NCI-H2171 (cell line): ENCODE measurements at regions not wholly inside any gene's neighbourhood (a gene's known extent, or its start where the extent isn't known, plus 50 kb on each side); places are given as distances from the start of the nearest gene placed in this dataset.

Experiments used
- DNase-seq: peaks from one replicate; lab custom pipeline; 2025; lab: John Stamatoyannopoulos, UW

DNA sequence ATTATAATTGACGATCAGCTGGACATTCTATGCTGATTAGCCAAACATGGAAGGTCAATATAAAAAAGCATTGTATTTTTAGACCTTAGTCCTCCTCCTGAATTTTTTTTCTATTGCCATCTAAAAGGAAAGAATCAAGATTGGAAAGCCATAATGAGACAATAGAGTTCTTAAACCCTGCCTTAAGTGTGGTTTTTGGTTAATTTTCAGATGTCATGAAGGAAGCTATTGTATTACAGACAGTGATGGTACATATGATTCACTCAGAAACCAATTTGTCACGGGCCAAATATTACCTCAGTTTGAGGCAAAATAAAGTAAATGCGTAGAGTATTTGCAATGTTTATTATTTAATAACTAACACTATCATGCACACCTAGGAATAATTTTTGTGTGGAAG is 1164.0 kb upstream of the RAG2 start:
- DNase-seq = no peak

DNA sequence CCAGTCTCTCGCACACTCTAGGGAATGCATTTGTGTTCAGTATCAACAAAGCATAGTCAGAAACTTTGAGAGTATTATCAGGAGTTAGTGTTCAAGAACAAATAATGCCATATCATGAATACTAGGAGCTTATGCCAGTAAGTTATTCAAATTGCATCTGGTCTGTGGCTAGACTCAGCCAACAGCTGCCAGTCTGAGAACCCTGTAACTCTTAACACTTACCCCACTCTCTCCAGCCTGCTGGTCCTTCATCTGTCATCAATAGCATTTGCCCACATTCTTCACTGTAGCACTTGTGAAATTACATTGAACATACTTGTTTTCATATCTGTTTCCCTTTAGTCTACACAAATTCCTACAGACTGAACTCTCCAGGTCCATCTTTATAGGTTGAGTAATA is 1157.5 kb upstream of the RAG2 start:
- DNase-seq = no peak

DNA sequence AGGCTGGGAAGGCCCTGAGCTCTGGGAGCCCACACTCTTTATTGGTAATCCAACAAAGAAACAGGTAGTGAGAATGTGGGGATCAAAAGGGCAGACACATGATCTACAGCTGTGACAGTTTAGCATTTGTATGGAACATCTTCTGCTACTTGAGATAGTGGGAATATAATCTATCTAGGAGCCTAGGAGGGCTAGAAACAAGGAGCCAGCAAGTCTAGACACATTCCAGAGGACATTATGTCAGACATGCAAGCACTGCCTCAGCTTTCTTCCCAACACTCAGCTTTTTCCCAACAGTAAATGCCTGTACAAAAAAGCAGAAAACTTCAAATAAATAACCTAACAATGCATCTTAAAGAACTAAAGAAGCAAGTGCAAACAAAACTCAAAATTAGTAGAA is 1150.6 kb upstream of the RAG2 start:
- DNase-seq = no peak

DNA sequence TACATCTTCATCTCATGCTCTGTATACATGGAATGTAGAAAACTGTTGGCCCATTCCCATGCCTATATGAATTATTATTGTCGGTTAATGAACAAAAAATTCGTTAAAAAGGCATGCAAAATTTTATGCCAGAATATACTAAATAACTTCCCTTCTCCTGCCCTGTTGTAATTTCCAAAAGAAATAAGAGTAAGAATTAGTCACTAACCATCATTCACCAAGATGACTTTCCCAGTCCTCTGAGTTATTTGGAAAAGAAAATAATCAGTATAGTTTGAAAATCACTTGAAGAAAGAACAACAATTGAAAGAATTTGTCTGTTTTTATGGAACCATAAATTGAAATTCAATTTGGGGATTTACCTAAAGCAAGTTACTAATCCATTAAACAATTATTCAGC is 1149.1 kb upstream of the RAG2 start:
- no peak for DNase-seq

DNA sequence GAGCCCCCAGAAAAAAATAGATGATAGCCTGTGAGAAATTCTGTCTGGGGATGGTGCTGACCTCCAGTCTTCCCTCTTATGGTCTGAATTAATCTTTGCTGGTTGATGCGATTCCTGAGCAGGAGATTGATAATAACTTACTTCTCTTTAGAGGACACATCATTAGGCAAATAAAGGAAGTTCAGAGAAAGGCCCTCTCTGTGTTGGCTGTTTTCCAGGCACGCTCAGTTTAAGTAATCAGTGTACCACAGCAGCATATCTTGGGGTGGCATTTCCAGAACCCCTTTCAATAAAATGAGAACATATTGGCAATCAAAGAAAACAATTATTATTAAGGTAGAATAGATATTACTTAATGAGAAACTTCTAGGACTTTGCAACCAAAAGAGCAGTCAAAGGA is 1129.3 kb upstream of the RAG2 start:
- DNase-seq = no peak

DNA sequence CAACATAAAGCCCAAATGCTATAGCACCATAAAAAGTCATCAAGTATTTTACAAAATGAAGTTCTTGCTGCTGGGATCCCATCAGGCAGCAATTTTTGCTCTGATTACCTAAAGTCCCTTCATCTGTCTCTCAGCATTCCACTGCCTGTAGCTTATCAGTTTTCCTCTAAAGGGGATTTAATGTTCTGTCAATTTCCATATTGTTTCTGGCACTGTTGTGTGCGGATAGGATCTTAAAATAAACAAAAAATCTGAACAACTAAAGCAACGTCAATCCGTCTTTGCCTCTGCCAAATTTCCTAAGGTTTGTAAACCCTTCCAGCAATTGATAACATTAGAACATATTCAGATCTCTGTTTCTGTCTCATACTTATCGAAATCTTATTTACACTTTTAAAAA is 1126.3 kb upstream of the RAG2 start:
- no peak for DNase-seq

DNA sequence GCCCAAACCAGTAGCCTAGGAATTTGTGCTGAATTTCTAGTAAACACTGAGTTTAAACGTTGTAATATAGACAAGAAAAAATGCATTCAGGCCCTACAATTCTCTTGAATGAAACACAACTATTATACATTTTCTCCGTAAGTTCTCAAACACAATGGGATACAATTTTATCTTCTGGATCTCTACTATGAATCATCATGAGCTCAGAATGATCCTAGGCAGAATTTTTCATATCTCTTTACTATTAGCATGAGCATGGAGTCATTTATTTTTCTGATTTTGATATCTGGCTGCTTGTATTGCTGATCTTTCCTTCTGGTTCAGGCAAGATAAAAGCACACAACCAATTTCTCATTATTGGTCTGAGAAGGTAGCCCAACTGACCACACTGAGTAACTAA is 1123.4 kb upstream of the RAG2 start:
- no peak for DNase-seq

DNA sequence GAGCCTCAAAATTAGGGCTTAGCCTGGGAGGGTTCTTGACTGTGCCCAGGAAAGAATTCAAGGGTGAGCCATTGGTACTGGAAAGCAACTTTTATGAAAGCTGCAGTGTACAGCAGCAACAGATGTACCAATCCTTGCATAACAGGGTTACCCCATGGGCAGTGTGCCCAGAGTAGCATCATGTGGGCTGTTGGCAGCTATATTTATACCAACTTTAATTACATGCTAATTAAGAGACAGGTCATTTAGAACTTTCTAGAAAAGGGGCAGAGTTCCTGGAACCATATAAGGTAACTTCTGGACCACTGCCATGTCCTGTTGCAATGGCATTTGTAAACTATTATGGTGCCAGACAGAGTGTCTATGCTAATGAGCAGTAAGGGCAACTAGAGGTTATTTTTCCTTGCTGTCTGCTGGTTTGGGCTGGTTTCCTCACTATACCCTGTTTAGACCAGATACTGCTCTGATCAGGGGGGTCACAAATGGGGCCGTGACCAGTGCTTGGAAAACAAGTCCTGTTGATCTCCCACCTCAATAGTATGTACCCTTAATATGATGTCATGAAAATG is 1120.5 kb upstream of the RAG2 start:
- DNase-seq = no peak

DNA sequence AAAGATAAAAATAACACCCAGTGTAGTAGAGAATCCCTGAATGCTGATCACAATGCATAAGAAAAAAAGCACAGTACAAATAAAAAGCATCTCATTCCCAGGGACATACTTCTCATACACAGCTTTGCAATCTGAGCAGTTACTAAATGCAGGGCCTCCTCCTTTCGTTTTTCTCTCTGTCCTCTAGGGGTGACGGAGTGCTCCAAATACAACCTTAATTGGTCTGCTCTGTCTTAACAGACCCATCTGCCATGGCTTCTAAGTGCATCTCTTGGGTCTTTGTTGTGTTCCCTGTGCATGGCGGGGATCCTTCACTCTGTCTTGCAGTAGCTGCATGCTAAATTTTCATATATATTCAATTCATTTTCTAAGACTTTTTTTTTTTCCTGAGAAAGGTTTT is 1114.2 kb upstream of the RAG2 start:
- DNase-seq = peak; percentile 33

DNA sequence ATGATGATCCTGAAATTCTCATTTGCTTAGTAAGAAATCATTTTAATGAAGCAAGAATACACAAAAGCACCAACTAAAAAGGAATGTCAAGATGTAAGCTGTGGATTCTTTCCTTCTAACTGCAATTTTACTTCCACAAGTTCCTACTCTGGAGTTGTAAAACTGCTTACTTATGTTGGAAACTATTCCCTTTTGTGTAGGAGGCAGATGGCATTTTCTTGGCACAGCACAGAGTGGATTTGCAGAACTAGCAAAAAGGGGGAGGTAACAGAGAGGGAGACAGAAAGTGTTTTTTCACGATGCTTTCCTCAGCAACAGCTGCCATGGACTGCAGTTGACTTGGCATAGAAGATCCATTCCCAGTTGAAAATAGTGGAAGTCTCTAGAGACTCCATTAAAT is 1112.0 kb upstream of the RAG2 start:
- DNase-seq = peak; percentile 37

DNA sequence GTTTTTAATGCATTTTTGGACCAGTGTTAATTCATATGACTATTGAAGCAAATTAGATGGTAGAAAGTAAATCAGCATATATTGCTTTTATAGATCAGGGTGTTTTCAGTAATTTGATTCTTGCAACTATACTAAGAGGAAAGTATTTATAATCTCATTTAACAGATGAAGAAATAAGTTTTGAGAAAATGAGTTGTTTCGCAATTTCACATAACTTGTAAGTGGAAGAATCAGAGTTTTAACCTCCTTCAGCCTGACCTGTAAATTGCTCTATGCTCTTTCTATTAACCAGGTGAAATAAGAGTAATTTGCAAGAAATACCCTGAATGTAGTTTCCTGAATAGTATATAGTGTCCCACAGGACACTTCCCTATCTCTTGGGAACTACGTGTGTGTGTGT is 1106.8 kb upstream of the RAG2 start:
- DNase-seq = no peak

DNA sequence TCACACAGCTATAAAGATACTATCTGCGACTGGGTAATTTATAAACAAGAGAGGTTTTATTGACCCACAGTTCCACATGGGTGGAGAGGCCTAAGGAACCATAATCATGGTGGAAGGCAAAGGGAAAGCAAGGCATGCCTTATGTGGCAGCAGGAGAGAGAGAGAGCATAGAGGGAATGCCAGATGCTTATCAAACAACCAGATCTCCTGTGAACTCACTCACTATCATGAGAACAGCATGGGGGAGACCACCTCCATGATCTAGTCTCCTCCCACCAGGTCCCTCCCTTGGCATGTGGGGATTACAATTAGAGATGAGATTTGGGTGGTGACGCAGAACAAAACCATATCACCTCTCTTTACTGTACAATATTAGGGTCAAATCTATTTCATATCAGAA is 1101.6 kb upstream of the RAG2 start:
- peak; percentile 37 for DNase-seq

DNA sequence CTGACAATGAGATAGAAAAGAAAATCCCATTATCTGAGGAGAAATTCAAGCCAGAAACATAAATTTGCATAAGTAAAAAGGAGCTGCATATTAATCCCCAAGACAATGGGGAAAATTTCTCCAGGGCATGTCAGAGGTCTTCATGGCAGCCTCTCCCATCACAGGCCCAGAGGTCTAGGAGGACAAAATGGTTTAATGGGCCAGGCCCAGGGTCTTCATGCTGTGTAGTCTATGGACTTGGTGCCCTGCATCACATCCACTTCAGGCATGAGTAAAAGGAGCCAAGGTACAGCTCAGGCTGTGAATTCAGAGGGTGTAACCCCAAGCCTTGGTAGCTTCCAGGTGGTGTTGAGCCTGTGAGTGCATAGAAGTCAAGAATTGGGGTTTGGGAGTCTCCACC is 1097.2 kb upstream of the RAG2 start:
- no peak for DNase-seq

DNA sequence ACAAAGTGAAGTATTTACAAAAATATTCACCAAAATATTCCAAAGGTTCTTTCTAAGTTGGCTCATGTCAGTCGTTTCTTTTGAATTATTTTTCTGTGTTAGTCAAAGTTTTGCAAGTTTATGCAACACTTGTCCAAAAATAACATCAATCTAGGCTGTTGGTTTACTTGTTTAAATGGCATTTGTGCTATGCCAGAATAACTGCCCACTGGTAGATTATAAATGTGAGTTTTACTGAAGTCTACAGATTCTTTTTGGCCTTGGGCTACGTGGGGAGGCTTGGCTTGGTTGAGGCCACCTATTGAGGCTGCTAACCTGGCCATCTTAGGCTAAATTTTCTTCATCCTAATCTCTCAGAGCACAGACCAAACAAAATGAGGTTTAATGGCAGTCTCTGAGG is 1091.9 kb upstream of the RAG2 start:
- DNase-seq = no peak

DNA sequence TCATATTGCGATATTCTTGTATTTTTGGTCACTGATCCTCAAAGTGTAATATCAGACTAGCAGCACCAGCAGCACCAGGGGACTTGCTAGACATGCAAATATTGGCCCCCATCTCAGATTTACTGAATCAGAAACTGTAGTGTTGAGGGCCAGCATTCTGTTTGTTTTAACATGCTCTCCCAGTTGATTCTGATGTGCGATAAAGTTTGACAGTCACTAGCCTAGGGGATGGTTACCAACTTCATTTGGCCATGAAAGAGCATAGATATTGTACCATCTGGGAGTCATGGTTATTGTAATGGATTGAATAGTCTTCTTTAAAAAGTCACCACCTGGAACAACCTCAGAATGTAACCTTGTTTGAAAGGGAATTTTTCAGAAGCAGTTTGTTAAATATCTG is 1090.4 kb upstream of the RAG2 start:
- no peak for DNase-seq

DNA sequence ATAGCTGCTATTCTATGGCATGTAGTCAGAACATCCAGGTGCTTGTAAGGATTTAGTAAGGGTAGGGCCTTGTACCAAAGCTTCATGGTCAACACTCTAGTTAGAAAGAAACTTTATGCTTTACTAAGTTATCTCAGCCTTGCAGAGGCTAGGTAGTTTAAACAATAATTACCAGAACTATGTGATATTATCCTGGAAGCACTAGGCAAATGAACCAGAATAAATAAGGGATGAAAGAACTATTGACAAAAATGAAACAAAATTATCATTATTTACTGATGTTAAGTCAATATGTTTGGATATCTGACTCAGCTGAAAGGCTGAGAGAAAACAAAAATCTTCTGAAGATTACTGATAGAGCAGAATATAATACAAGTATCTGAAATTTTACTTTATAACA is 1089.1 kb upstream of the RAG2 start:
- DNase-seq = no peak

DNA sequence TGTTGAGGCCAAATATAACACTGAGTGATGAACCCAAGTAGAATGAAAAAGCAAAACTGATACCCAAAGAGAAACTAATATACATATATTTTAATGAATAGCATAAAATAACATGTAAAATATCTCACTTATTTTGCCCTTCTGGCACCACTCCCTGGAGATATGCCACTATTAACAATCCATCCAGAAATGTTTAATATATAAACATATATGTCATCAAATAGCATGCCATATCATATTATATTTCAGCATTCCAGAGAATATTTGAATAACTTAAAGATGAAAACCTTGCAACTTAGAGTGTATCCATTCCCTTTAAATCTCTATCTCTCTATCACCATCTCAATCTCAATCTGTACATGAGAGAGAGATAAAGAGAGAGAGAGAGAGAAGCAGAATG is 1073.3 kb upstream of the RAG2 start:
- no peak for DNase-seq

DNA sequence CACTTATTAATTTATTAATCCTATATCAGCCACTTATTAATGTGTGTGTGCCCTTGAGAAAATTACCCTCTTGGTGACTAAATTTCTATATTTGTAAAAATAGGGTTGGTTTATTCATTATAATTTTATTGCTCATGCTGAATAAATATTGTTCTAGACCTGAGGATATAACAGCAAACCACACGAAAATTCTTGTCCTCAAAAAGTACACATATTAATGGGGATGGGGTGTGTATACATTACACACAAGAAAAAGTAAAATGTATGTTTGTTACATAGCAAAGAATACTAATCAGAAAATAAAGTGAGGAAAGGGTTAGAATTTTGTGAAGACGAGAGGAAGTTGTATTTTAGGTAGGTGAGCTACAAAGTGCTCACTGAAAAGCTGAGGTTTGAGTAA is 1068.9 kb upstream of the RAG2 start:
- no peak for DNase-seq

DNA sequence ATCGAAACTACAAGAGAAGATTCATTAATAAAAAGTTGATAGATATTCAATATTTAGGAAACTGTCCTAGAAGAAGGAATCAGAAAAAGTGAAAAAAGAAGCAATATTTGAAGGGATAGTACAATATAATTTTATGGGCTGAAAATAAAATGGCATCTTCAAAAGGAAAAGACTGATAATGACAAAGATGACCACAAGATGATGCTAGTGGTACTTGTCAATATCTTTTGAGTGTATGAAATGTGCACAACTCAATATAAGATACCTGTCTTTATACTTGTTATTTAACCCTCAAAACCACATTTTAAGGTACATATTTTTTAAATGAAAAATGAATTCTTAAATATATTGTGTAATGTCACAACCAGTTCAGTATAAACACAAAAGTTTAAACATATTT is 1059.6 kb upstream of the RAG2 start:
- DNase-seq = no peak

DNA sequence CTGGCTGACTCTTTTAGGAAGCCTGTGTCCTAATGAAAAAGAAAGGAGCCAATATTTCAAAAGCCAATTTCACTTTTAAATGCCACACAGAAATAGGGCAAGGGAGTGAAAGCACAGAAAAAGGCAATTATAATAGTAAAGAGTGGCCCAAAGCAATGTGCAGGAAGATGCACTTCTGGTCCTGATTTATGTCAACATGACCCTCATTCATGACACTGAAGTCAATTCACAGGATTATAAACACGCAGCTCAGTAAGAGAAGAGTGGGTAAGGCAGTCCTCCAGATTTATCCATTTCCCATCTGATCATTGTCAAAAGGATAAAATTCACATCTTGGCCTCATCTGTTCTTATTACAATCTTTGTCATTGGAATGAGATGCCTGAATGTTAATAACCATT is 1049.7 kb upstream of the RAG2 start:
- no peak for DNase-seq

DNA sequence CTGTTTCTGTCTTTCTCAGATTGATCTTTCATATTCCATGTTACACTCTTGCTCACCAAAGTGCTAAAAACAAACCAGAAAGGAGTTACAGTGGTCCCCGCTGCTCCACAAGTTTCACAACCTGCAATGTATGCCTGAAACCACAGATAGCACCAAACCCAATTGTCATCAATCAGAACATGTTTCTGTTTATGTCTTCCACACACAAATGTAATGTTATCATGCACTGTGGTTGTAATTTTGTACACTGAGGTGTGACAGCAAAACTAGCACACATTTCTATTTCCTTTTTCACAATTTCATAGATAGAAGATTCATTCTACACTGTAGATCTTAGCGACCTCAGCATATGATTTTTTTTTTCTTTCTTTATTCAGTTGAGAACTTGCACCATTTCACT is 1045.9 kb upstream of the RAG2 start:
- DNase-seq = no peak

DNA sequence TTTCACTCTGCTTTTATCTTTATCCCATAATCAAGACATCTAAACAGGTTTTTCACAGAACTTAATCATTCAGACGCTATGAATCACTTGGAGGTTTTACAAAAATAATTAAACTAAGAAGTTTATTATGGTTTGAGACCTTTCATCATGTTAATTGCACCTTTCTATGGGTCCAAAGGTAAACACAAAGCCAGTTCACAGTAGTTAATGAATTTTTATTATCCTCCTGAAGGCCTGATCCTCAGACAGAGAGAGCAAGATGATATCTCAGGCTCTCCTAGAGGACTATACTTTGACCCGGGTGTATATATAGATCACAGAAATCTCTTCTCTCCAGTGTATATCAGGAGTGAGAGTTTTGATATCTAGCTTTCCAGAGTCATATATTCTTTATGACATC is 1044.3 kb upstream of the RAG2 start:
- no peak for DNase-seq

DNA sequence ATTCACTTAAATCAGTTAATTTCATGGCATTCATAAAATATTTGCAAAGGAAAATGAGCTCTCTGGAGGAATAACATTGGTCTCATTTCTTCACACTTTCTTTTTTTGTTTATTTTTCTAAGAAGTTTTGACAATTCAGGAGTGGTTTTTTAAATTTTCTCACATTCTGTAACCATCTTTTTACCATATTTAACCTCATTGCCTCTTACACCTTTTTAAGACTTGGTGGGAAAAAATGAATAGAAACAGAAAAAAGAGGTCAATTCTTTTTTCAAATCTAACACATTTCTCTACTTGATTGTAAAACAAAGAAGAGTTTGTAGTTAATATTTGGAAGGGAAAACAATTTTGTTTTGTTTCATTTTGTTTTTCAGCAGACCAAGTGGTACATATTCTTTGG is 1034.7 kb upstream of the RAG2 start:
- DNase-seq = no peak

DNA sequence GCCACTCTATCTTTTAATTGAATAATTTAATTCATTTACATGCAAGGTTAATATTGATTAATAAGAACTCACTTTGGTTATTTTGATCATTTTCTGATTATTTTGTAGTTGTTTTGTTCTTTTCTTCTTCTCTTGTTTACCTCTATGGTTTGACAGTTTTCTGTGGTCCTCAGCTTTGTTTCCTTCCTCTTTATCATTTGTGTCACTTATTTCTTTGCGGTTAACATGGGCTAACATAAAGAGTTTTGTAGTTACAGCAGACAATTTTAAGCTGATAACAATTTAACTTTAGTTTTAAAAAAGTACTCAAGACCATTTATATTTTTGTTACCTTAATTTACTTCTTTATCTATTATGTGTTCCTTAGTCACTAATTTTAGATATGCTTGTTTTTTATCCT is 1032.8 kb upstream of the RAG2 start:
- DNase-seq = no peak

DNA sequence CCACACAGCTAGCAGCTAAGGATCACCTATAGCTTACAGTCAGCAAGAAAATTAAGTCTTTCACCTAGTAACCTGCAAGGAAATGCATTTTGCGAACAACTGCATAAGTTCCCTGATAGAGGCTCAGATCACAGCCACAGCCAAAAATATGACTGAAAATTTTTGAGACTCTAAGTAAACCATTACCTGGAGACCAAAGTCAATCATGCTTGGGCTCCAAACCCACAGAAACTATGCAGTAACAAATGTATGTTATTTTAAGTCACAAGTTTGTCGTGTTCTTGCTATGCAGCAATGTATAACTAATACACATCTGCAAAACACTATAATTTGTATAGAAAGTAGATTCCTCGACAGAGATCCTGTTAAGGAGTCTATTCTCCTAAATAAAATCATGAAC is 1025.7 kb upstream of the RAG2 start:
- no peak for DNase-seq
